PC-9 (cell line): ENCODE measurements at regions not wholly inside any gene's neighbourhood (a gene's known extent, or its start where the extent isn't known, plus 50 kb on each side); places are given as distances from the start of the nearest gene placed in this dataset.

Source experiments
- CTCF ChIP-seq: fragments of 200-600 bp; sonication (generic); conservative IDR thresholded peaks from 2 replicates; pipeline ENCODE4 v1.6.1; 2017; ENCODE audit warnings: mixed run types, antibody characterized with exemption, mild to moderate bottlenecking, moderate library complexity
- EZH2 ChIP-seq: fragments of 200-600 bp; sonication (generic); IDR thresholded peaks from 2 replicates; pipeline ENCODE4 v1.8.0; 2017; ENCODE audit warnings: antibody characterized with exemption, low read depth

DNA sequence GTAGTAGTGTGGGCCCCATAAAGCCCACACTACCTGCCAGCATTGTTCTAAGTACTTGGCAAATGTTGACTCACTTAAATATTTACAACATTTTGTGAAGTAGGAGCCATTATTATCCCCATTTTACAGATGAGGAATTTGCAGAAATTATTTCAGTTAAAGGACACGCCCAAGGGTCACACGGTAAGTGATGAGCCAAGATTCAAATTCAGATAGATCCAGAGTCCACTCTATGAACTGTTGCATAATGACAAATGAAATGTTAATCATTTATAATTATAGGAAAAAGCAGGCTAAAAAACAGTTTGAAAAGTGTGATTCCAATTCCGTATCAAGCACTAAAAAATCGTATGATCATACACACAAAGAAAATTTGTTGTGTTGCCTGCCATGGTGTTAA is 108.4 kb downstream of the MDH1 start:
- no peak for TF ChIP-seq EZH2
- no peak for TF ChIP-seq CTCF
